ENCODE measurements at regions not wholly inside any gene's neighbourhood (a gene's known extent, or its start where the extent isn't known, plus 50 kb on each side); places are given as distances from the start of the nearest gene placed in this dataset.

- Mint-ChIP-seq H3K27ac (peak overlapping the region; percentile 0), H3K4me1 (ENCODE audit: unreplicated experiment) (peaks cover 13% of the 10 kb centered on the region), H3K4me3 (no peak overlapping the region), H3K9me3 (peaks cover 13% of the 10 kb centered on the region), H3K36me3 (peaks cover 11% of the 10 kb centered on the region), H3K27me3 (no peaks in the 10 kb centered on the region)
- TF ChIP-seq CTCF (conservative IDR thresholded peaks at IDR 0.05) = no peak
- no peak for DNase-seq (ENCODE audit: extremely low spot score, unreplicated experiment)
Observed at GRCh38 chr21:29407571-29407970, 108.8 kb downstream of the BACH1 start.

- H3K4me3 Mint-ChIP-seq = no peak overlapping the region
- no peaks in the 10 kb centered on the region for H3K36me3 Mint-ChIP-seq
- TF ChIP-seq CTCF (conservative IDR thresholded peaks at IDR 0.05) = no peak
- no peak overlapping the region for H3K27ac Mint-ChIP-seq
- H3K9me3 Mint-ChIP-seq = no peaks in the 10 kb centered on the region
- H3K4me1 Mint-ChIP-seq (ENCODE audit: unreplicated experiment) = peaks cover 5% of the 10 kb centered on the region
- no peaks in the 10 kb centered on the region for H3K27me3 Mint-ChIP-seq
- DNase-seq (ENCODE audit: extremely low spot score, unreplicated experiment) = no peak
Observed at GRCh38 chr21:29413683-29414082, 115.0 kb downstream of the BACH1 start.

- Mint-ChIP-seq H3K4me3 (no peak overlapping the region), H3K27ac (no peak overlapping the region), H3K27me3 (no peaks in the 10 kb centered on the region), H3K36me3 (no peaks in the 10 kb centered on the region), H3K4me1 (ENCODE audit: unreplicated experiment) (no peaks in the 10 kb centered on the region), H3K9me3 (no peaks in the 10 kb centered on the region)
- no peak for DNase-seq (ENCODE audit: extremely low spot score, unreplicated experiment)
- TF ChIP-seq CTCF (conservative IDR thresholded peaks at IDR 0.05) = no peak
Observed at GRCh38 chr21:29416268-29416667, 117.5 kb downstream of the BACH1 start.

- no peaks in the 10 kb centered on the region for H3K36me3 Mint-ChIP-seq
- TF ChIP-seq CTCF (conservative IDR thresholded peaks at IDR 0.05) = no peak
- no peak overlapping the region for H3K27ac Mint-ChIP-seq
- H3K27me3 Mint-ChIP-seq = no peaks in the 10 kb centered on the region
- no peak overlapping the region for H3K4me3 Mint-ChIP-seq
- DNase-seq (ENCODE audit: extremely low spot score, unreplicated experiment) = no peak
- H3K9me3 Mint-ChIP-seq = no peaks in the 10 kb centered on the region
- H3K4me1 Mint-ChIP-seq (ENCODE audit: unreplicated experiment) = peaks cover 4% of the 10 kb centered on the region
Observed at GRCh38 chr21:29418813-29419212, 120.1 kb downstream of the BACH1 start.

- Mint-ChIP-seq H3K9me3 (no peaks in the 10 kb centered on the region), H3K36me3 (no peaks in the 10 kb centered on the region), H3K27me3 (no peaks in the 10 kb centered on the region), H3K4me3 (no peak overlapping the region), H3K27ac (no peak overlapping the region), H3K4me1 (ENCODE audit: unreplicated experiment) (peaks cover 4% of the 10 kb centered on the region)
- DNase-seq (ENCODE audit: extremely low spot score, unreplicated experiment) = no peak
- TF ChIP-seq CTCF (conservative IDR thresholded peaks at IDR 0.05) = no peak
Observed at GRCh38 chr21:29419422-29419821, 120.7 kb downstream of the BACH1 start.

All from type B pancreatic cell (in vitro differentiated cells).